ENCODE measurements at regions not wholly inside any gene's neighbourhood (a gene's known extent, or its start where the extent isn't known, plus 50 kb on each side); places are given as distances from the start of the nearest gene placed in this dataset.

- DNase-seq (ENCODE audit: low read depth): no peak
These were observed 302.9 kb downstream of the TLE3 start for GRCh38 chr15:69794645-69795469.

GRCh38 chr15:69795601-69796000 lies 302.1 kb downstream of the TLE3 start:
- DNase-seq (ENCODE audit: low read depth): no peak

GRCh38 chr15:69797051-69797595 lies 300.6 kb downstream of the TLE3 start:
- no peak for DNase-seq (ENCODE audit: low read depth)

GRCh38 chr15:69797615-69798014 lies 300.1 kb downstream of the TLE3 start:
- DNase-seq (ENCODE audit: low read depth): no peak

- DNase-seq (ENCODE audit: low read depth): no peak
These were observed 299.1 kb downstream of the TLE3 start for GRCh38 chr15:69798481-69799250.

GRCh38 chr15:69801144-69801543 lies 296.6 kb downstream of the TLE3 start:
- DNase-seq (ENCODE audit: low read depth): no peak

- DNase-seq (ENCODE audit: low read depth): no peak
These were observed 295.3 kb downstream of the TLE3 start for GRCh38 chr15:69802432-69802831.

- no peak for DNase-seq (ENCODE audit: low read depth)
These were observed 292.9 kb downstream of the TLE3 start for GRCh38 chr15:69804786-69805185.

GRCh38 chr15:69805248-69805953 lies 292.3 kb downstream of the TLE3 start:
- no peak for DNase-seq (ENCODE audit: low read depth)

- DNase-seq (ENCODE audit: low read depth): no peak
These were observed 291.3 kb downstream of the TLE3 start for GRCh38 chr15:69806287-69806915.

- DNase-seq (ENCODE audit: low read depth): no peak
These were observed 290.0 kb downstream of the TLE3 start for GRCh38 chr15:69807721-69808120.

GRCh38 chr15:69808756-69809155 lies 289.0 kb downstream of the TLE3 start:
- no peak for DNase-seq (ENCODE audit: low read depth)

- DNase-seq (ENCODE audit: low read depth): no peak
These were observed 288.3 kb downstream of the TLE3 start for GRCh38 chr15:69809421-69809820.

GRCh38 chr15:69810431-69811354 lies 287.0 kb downstream of the TLE3 start:
- DNase-seq (ENCODE audit: low read depth): no peak

GRCh38 chr15:69812861-69813261 lies 284.9 kb downstream of the TLE3 start:
- DNase-seq (ENCODE audit: low read depth): no peak

GRCh38 chr15:69813881-69814280 lies 283.8 kb downstream of the TLE3 start:
- DNase-seq (ENCODE audit: low read depth): no peak

GRCh38 chr15:69814932-69815331 lies 282.8 kb downstream of the TLE3 start:
- DNase-seq (ENCODE audit: low read depth): no peak

- DNase-seq (ENCODE audit: low read depth): no peak
These were observed 281.9 kb downstream of the TLE3 start for GRCh38 chr15:69815793-69816192.

- DNase-seq (ENCODE audit: low read depth): no peak
These were observed 281.2 kb downstream of the TLE3 start for GRCh38 chr15:69816522-69816921.

- no peak for DNase-seq (ENCODE audit: low read depth)
These were observed 279.2 kb downstream of the TLE3 start for GRCh38 chr15:69818529-69818928.

- DNase-seq (ENCODE audit: low read depth): no peak
These were observed 278.3 kb downstream of the TLE3 start for GRCh38 chr15:69819371-69819770.

Data from activated T-cell treated with anti-CD3 and anti-CD28 coated beads for 24 hours (primary cell).